ENCODE measurements at regions not wholly inside any gene's neighbourhood (a gene's known extent, or its start where the extent isn't known, plus 50 kb on each side); places are given as distances from the start of the nearest gene placed in this dataset.

- no peak for FAIRE-seq
- ChIA-PET CTCF (no interaction called here), RAD21 (ENCODE audit: unreplicated experiment) (no interaction called here), POLR2A (no interaction called here), SMC1A (ENCODE audit: uncharacterized antibody, unreplicated experiment) (no interaction called here)
- intact Hi-C loops (cut with micrococcal nuclease; ENCODE audit: unreplicated experiment) (no loop called here), in situ Hi-C loops (cut with MboI) (no loop called here)
- Histone ChIP-seq H3K27ac (ENCODE audit: control insufficient read depth, insufficient read depth) (no peak overlapping the region), H3K27me3 (replicated peaks in 1 of 2; ENCODE audit: control insufficient read depth in 2 of 2, insufficient read depth in 2 of 2, low read length in 1 of 2) (no peaks in the 10 kb centered on the region), H3K9me3 (replicated peaks; ENCODE audit: control insufficient read depth, insufficient read depth, low read length) (no peaks in the 10 kb centered on the region), H3K9ac (ENCODE audit: control insufficient read depth, insufficient read depth, low read length) (no peak overlapping the region), H3K4me1 (ENCODE audit: control insufficient read depth, insufficient read depth, low read length) (no peaks in the 10 kb centered on the region), H4K20me1 (ENCODE audit: control insufficient read depth, insufficient read depth) (no peaks in the 10 kb centered on the region), H3K4me2 (ENCODE audit: control insufficient read depth, insufficient read depth) (no peak overlapping the region), H3K4me3 (no peak overlapping the region), H3K36me3 (ENCODE audit: control insufficient read depth in 2 of 2, insufficient read depth in 2 of 2, low read length in 1 of 2) (no peaks in the 10 kb centered on the region), H2AFZ (ENCODE audit: control insufficient read depth, low read depth, low read length) (no peak overlapping the region), H3K79me2 (ENCODE audit: control insufficient read depth, insufficient read depth, low read length) (no peaks in the 10 kb centered on the region)
- no peak for DNase-seq (ENCODE audit: low read depth, low spot score)
- ATAC-seq, result no peak
- 44% methylated on average over 3 of the region's 3 CpGs for WGBS (ENCODE audit: insufficient coverage, insufficient replicate concordance, low lambda C conversion rate, missing lambda C conversion rate)
- BruUV-seq (replicated peaks), result no TSS peak
- TF ChIP-seq RUNX3 (IDR thresholded peaks at IDR 0.05; ENCODE audit: low read length) (no peak), MTA3 (IDR thresholded peaks at IDR 0.05; ENCODE audit: borderline replicate concordance, low read length) (no peak), CHD1 (IDR thresholded peaks at IDR 0.05; ENCODE audit: low read depth, low read length) (no peak), HDAC6 (IDR thresholded peaks at IDR 0.05; ENCODE audit: unreplicated experiment) (no peak), MYB (IDR thresholded peaks at IDR 0.05; ENCODE audit: borderline replicate concordance, low read depth, low read length) (no peak), ZNF207 (IDR thresholded peaks at IDR 0.05; ENCODE audit: borderline replicate concordance) (no peak), SUPT20H (IDR thresholded peaks at IDR 0.05; ENCODE audit: borderline replicate concordance, control insufficient read depth, low read depth, low read length) (no peak), ZNF687 (IDR thresholded peaks at IDR 0.05) (no peak), STAT1 (conservative IDR thresholded peaks at IDR 0.05) (no peak), USF1 (IDR thresholded peaks at IDR 0.05; ENCODE audit: borderline replicate concordance, extremely low read length, insufficient read depth, low read depth, low read length) (no peak), KAT2A (conservative IDR thresholded peaks at IDR 0.05; ENCODE audit: control insufficient read depth, low read depth, low read length) (no peak), FOS (IDR thresholded peaks at IDR 0.05; ENCODE audit: borderline replicate concordance, extremely low read depth, insufficient read length) (no peak), FOXM1 (IDR thresholded peaks at IDR 0.05; ENCODE audit: low read depth, low read length) (no peak), SUZ12 (IDR thresholded peaks at IDR 0.05; ENCODE audit: unreplicated experiment) (no peak), IKZF2 (IDR thresholded peaks at IDR 0.05) (no peak)
- TF ChIP-seq, protein P1, sequence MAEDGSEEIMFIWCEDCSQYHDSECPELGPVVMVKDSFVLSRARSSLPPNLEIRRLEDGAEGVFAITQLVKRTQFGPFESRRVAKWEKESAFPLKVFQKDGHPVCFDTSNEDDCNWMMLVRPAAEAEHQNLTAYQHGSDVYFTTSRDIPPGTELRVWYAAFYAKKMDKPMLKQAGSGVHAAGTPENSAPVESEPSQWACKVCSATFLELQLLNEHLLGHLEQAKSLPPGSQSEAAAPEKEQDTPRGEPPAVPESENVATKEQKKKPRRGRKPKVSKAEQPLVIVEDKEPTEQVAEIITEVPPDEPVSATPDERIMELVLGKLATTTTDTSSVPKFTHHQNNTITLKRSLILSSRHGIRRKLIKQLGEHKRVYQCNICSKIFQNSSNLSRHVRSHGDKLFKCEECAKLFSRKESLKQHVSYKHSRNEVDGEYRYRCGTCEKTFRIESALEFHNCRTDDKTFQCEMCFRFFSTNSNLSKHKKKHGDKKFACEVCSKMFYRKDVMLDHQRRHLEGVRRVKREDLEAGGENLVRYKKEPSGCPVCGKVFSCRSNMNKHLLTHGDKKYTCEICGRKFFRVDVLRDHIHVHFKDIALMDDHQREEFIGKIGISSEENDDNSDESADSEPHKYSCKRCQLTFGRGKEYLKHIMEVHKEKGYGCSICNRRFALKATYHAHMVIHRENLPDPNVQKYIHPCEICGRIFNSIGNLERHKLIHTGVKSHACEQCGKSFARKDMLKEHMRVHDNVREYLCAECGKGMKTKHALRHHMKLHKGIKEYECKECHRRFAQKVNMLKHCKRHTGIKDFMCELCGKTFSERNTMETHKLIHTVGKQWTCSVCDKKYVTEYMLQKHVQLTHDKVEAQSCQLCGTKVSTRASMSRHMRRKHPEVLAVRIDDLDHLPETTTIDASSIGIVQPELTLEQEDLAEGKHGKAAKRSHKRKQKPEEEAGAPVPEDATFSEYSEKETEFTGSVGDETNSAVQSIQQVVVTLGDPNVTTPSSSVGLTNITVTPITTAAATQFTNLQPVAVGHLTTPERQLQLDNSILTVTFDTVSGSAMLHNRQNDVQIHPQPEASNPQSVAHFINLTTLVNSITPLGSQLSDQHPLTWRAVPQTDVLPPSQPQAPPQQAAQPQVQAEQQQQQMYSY (CRISPR knock-in tag; IDR thresholded peaks at IDR 0.05), result no peak
Measured at GRCh38 chr6:128570680-128571063, 50.3 kb upstream of the PTPRK start.

Measured in GM12878 (cell line).